ENCODE measurements at regions not wholly inside any gene's neighbourhood (a gene's known extent, or its start where the extent isn't known, plus 50 kb on each side); places are given as distances from the start of the nearest gene placed in this dataset.

DNA sequence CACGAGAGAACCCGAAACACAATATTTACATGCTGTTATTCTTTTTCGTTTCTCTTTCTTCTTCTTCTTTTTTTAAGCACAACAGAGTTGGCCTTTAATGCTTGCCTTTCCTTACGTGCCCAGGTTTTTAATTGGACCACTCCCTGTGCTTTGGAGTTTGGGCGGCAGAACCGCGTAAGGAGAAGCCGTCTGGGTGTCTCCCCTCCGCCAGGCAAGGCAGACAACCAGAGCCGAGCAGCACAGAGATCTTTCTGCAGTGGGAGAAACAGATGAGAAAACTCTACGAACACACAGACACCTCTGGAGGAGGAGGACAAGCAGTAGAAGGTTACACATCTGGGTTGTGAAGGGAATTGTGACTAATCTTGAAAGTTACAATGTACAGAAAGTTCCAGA, 150.0 kb upstream of the UBL3 start:
- TF ChIP-seq, protein P1, sequence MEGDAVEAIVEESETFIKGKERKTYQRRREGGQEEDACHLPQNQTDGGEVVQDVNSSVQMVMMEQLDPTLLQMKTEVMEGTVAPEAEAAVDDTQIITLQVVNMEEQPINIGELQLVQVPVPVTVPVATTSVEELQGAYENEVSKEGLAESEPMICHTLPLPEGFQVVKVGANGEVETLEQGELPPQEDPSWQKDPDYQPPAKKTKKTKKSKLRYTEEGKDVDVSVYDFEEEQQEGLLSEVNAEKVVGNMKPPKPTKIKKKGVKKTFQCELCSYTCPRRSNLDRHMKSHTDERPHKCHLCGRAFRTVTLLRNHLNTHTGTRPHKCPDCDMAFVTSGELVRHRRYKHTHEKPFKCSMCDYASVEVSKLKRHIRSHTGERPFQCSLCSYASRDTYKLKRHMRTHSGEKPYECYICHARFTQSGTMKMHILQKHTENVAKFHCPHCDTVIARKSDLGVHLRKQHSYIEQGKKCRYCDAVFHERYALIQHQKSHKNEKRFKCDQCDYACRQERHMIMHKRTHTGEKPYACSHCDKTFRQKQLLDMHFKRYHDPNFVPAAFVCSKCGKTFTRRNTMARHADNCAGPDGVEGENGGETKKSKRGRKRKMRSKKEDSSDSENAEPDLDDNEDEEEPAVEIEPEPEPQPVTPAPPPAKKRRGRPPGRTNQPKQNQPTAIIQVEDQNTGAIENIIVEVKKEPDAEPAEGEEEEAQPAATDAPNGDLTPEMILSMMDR (IDR thresholded peaks at IDR 0.05) = no peak
- TF ChIP-seq POLR2A (IDR thresholded peaks at IDR 0.05) (no peak), POLR2AphosphoS5 (IDR thresholded peaks at IDR 0.05) (no peak), EP300 (IDR thresholded peaks at IDR 0.05; ENCODE audit: low read depth) (no peak)

Data from transverse colon (tissue), 4 donors.